Cardiac muscle cell (in vitro differentiated cells and primary cell): ENCODE measurements at regions not wholly inside any gene's neighbourhood (a gene's known extent, or its start where the extent isn't known, plus 50 kb on each side); places are given as distances from the start of the nearest gene placed in this dataset.

ENCODE experiments used
- DNase-seq, 2 donors: peaks; one replicate each; pipeline versions ENCODE4 v3.0.0 to v3.0.0-alpha.2; 2010 to 2017; ENCODE audit warnings: low read depth in 1 of 2, low spot score in 1 of 2
- H3K27ac ChIP-seq: fragments of 200-600 bp; sonication (generic); 2 replicates; pipeline ENCODE4 v1.5.1; 2016
- H3K27me3 ChIP-seq: fragments of 200-600 bp; sonication (generic); 2 replicates; pipeline ENCODE4 v1.6.0; 2016; ENCODE audit warnings: control low read depth
- H3K36me3 ChIP-seq: fragments of 200-600 bp; sonication (generic); 2 replicates; pipeline ENCODE4 v1.5.1; 2016; ENCODE audit warnings: control low read depth
- H3K4me1 ChIP-seq: fragments of 200-600 bp; sonication (generic); 2 replicates; pipeline ENCODE4 v1.8.1; 2017; ENCODE audit warnings: low read depth, mild to moderate bottlenecking, mixed run types
- H3K4me3 ChIP-seq: fragments of 200-600 bp; sonication (generic); 2 replicates; pipeline ENCODE4 v1.5.1; 2016; ENCODE audit warnings: mild to moderate bottlenecking
- H3K9me3 ChIP-seq: fragments of 200-600 bp; sonication (generic); 2 replicates; pipeline ENCODE4 v1.5.1; 2017; ENCODE audit warnings: low read depth, mild to moderate bottlenecking, control low read depth
- TF ChIP-seq, protein P1 (sequence below): IDR thresholded peaks from 2 replicates; pipeline ENCODE4 v1.5.1; 2012; ENCODE audit warnings: low read depth, mild to moderate bottlenecking, low read length

DNA sequence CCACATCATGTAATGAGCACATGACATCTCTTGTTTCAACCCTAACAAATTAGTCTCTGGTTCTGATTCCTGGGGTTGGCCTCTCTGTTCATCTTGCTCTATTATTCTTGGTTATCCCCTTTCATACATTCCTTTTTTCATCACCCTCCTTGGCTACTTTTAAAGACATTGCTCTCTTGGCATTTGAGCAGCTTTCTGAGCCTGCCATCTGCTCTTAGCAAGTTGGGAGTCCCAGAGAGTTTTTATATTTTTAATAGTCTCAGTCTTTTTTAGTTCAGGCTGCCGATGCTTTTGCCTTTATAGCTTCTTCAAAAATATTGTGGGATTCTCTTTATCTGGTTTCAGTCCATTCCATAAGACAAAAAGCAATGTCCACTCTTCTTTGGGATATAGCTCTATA is 1270.9 kb downstream of the ADGRL3 start:
- H3K9me3 ChIP-seq: no peaks in the 10 kb centered on the region
- H3K36me3 ChIP-seq: no peaks in the 10 kb centered on the region
- H3K27me3 ChIP-seq: no peaks in the 10 kb centered on the region
- no peaks in the 10 kb centered on the region for H3K4me1 ChIP-seq
- H3K4me3 ChIP-seq: no peak overlapping the region
- no peak overlapping the region for H3K27ac ChIP-seq
- DNase-seq: no peak
- TF ChIP-seq, protein P1, sequence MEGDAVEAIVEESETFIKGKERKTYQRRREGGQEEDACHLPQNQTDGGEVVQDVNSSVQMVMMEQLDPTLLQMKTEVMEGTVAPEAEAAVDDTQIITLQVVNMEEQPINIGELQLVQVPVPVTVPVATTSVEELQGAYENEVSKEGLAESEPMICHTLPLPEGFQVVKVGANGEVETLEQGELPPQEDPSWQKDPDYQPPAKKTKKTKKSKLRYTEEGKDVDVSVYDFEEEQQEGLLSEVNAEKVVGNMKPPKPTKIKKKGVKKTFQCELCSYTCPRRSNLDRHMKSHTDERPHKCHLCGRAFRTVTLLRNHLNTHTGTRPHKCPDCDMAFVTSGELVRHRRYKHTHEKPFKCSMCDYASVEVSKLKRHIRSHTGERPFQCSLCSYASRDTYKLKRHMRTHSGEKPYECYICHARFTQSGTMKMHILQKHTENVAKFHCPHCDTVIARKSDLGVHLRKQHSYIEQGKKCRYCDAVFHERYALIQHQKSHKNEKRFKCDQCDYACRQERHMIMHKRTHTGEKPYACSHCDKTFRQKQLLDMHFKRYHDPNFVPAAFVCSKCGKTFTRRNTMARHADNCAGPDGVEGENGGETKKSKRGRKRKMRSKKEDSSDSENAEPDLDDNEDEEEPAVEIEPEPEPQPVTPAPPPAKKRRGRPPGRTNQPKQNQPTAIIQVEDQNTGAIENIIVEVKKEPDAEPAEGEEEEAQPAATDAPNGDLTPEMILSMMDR: no peak

DNA sequence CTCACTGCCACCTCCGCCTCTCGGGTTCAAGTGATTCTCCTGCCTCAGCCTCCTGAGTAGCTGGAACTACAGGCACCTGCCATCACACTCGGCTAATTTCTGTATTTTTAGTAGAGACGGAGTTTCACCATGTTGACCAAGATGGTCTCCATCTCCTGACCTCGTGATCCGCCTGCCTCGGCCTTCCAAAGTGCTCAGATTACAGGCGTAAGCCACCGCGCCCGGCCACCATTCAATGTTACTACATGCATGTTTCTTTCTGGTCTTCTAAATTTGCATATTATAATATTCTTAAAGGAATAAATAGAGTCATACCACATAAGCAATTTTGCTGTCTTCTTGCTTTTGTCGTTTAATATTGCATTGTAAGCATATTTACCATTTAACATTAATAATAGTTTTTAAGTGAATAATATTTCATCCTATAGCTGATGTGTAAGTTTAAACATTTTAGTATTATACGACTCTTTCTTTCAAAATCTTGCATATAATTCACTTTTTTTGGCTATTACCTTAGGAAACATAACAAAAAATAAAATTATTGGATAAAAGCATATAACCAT is 1270.4 kb downstream of the ADGRL3 start:
- H3K4me1 ChIP-seq: no peaks in the 10 kb centered on the region
- no peak for DNase-seq
- H3K4me3 ChIP-seq: no peak overlapping the region
- H3K27me3 ChIP-seq: no peaks in the 10 kb centered on the region
- H3K36me3 ChIP-seq: no peaks in the 10 kb centered on the region
- H3K27ac ChIP-seq: no peak overlapping the region
- TF ChIP-seq, protein P1: no peak
- H3K9me3 ChIP-seq: no peaks in the 10 kb centered on the region

DNA sequence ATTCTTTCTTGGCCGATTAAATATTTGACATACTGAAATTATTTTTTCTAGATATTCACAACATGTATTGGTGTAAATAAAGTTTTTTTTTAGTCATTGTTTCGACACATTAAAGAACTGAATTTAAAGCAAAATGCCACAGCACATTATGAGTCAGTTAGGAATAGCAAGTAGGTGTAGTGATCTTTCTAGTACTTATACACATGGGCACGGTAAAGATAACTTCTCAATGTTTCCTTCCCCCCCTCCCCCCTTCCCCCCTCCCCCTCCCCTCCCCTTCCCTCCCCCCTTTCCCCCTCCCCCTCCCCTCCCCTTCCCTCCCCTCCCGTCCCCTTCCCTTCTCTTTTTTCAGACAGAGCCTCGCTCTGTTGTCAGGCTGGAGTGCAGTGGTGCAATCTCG is 1269.9 kb downstream of the ADGRL3 start:
- H3K4me1 ChIP-seq: no peaks in the 10 kb centered on the region
- DNase-seq: no peak
- H3K36me3 ChIP-seq: no peaks in the 10 kb centered on the region
- H3K4me3 ChIP-seq: no peak overlapping the region
- no peak overlapping the region for H3K27ac ChIP-seq
- TF ChIP-seq, protein P1: no peak
- no peaks in the 10 kb centered on the region for H3K27me3 ChIP-seq
- no peaks in the 10 kb centered on the region for H3K9me3 ChIP-seq

DNA sequence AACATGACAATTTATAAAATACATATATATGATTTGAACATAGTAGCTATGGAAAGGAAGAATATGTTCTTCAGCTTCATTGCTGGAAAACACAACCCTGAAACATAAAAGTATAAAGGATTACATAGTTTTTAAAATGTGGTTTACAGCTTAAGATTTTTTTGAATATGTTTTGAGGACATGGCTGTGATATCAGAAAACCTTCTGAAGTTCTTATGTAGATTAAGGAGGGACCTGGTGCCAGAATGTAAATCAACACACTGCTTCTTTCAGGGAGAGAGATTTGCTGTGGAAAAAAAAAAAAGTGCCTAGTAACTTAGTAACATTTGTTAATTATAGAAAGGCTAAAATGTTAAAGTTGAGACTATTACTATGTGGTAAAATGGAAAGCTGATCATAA is 1261.8 kb downstream of the ADGRL3 start:
- Histone ChIP-seq H3K27ac (no peak overlapping the region), H3K27me3 (no peaks in the 10 kb centered on the region), H3K4me1 (no peaks in the 10 kb centered on the region), H3K4me3 (no peak overlapping the region), H3K36me3 (no peaks in the 10 kb centered on the region), H3K9me3 (no peaks in the 10 kb centered on the region)
- TF ChIP-seq, protein P1: no peak
- DNase-seq: no peak

DNA sequence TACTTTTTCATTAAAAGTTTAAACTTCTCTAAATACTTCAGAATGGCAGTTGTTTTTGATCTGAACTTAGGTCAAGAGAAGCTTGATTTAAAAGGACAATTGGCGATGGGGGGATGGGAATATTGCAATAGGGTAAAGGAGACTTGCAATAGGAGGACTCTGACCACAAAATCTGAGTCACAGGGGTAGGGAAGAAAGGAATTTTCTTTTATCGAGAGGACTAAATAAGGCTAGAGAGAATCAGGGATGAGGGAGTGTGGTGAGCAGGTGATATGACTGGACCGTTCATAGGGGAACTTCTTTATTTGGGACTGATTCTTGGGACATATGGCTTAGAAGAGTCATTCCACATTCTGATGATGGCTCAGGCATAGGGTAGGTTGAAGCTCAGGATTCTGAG is 1260.2 kb downstream of the ADGRL3 start:
- Histone ChIP-seq H3K36me3 (no peaks in the 10 kb centered on the region), H3K27me3 (no peaks in the 10 kb centered on the region), H3K4me3 (no peak overlapping the region), H3K9me3 (no peaks in the 10 kb centered on the region), H3K4me1 (no peaks in the 10 kb centered on the region), H3K27ac (no peak overlapping the region)
- TF ChIP-seq, protein P1: no peak
- DNase-seq: no peak

DNA sequence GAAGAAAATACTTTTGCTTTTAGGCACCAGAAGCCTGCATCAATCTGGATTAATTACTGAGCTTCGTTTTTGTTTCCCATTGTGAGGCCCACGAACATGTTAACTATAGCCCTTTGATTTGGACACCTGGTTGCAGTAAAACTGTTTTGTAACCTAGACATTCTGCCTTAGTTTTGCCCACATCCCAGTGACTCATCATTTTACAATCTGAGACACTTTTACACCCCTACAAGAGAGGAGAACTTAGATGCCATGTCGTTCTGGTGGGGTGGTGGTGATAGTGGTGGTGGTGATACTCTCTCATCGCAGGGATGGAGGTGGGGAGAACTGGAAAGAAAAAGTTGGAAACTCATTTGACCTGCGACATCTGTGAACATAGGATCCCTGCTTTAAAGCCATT is 1257.2 kb downstream of the ADGRL3 start:
- no peak overlapping the region for H3K4me3 ChIP-seq
- H3K4me1 ChIP-seq: no peaks in the 10 kb centered on the region
- TF ChIP-seq, protein P1: no peak
- DNase-seq: no peak
- H3K27me3 ChIP-seq: no peaks in the 10 kb centered on the region
- H3K36me3 ChIP-seq: no peaks in the 10 kb centered on the region
- H3K27ac ChIP-seq: no peak overlapping the region
- no peaks in the 10 kb centered on the region for H3K9me3 ChIP-seq
